ENCODE measurements at regions not wholly inside any gene's neighbourhood (a gene's known extent, or its start where the extent isn't known, plus 50 kb on each side); places are given as distances from the start of the nearest gene placed in this dataset.

- no peak for DNase-seq (ENCODE audit: low spot score)
- Histone ChIP-seq H3K4me3 (no peak overlapping the region), H3K27ac (no peak overlapping the region), H3K9me3 (no peaks in the 10 kb centered on the region), H3K36me3 (no peaks in the 10 kb centered on the region), H3K4me1 (replicated peaks) (no peaks in the 10 kb centered on the region), H3K27me3 (replicated peaks; ENCODE audit: insufficient read depth) (no peaks in the 10 kb centered on the region)
- intact Hi-C loops (cut with DNase I) = no loop called here
- TF ChIP-seq POLR2AphosphoS5 (IDR thresholded peaks at IDR 0.05) = no peak
- WGBS = 68% methylated on average over 4 of the region's 4 CpGs
Observed at GRCh38 chr7:121752706-121753105, 120.3 kb upstream of the PTPRZ1 start.

GRCh38 chr7:121748546-121748945 lies 124.4 kb upstream of the PTPRZ1 start:
- Histone ChIP-seq H3K4me3 (no peak overlapping the region), H3K4me1 (replicated peaks) (no peaks in the 10 kb centered on the region), H3K9me3 (no peaks in the 10 kb centered on the region), H3K36me3 (no peaks in the 10 kb centered on the region), H3K27me3 (replicated peaks; ENCODE audit: insufficient read depth) (no peaks in the 10 kb centered on the region), H3K27ac (no peak overlapping the region)
- TF ChIP-seq POLR2AphosphoS5 (IDR thresholded peaks at IDR 0.05) = no peak
- TF ChIP-seq POLR2A (IDR thresholded peaks at IDR 0.05) = no peak
- TF ChIP-seq, protein P1, sequence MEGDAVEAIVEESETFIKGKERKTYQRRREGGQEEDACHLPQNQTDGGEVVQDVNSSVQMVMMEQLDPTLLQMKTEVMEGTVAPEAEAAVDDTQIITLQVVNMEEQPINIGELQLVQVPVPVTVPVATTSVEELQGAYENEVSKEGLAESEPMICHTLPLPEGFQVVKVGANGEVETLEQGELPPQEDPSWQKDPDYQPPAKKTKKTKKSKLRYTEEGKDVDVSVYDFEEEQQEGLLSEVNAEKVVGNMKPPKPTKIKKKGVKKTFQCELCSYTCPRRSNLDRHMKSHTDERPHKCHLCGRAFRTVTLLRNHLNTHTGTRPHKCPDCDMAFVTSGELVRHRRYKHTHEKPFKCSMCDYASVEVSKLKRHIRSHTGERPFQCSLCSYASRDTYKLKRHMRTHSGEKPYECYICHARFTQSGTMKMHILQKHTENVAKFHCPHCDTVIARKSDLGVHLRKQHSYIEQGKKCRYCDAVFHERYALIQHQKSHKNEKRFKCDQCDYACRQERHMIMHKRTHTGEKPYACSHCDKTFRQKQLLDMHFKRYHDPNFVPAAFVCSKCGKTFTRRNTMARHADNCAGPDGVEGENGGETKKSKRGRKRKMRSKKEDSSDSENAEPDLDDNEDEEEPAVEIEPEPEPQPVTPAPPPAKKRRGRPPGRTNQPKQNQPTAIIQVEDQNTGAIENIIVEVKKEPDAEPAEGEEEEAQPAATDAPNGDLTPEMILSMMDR (IDR thresholded peaks at IDR 0.05) = no peak
- 56% methylated on average over 1 of the region's 1 CpG for WGBS
- intact Hi-C loops (cut with DNase I) = no loop called here
- no peak for DNase-seq (ENCODE audit: low spot score)

DNA sequence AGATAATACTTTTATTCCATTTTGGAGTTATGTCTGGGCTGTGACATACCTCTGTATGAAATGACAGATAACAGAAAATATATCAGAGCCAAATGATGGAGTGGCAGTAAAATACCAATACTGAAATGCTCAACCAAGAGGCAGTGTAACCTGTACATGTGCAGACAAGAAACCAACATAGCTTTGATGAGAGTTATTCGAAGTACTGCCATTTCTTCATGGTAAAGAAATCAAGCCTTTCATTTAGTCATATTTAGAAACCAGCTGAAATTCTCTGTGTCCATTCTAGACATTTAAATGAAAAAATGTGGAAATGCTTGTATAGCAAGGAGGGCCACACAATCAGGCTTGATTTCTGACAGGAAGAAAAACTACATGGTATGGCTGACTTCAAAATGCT lies 127.1 kb upstream of the PTPRZ1 start:
- Histone ChIP-seq H3K36me3 (no peaks in the 10 kb centered on the region), H3K4me1 (replicated peaks) (no peaks in the 10 kb centered on the region), H3K27me3 (replicated peaks; ENCODE audit: insufficient read depth) (no peaks in the 10 kb centered on the region), H3K4me3 (no peak overlapping the region), H3K9me3 (no peaks in the 10 kb centered on the region), H3K27ac (no peak overlapping the region)
- WGBS = 45% methylated on average over 1 of the region's 1 CpG
- DNase-seq (ENCODE audit: low spot score) = no peak
- TF ChIP-seq POLR2A (IDR thresholded peaks at IDR 0.05) (no peak), POLR2AphosphoS5 (IDR thresholded peaks at IDR 0.05) (no peak)
- TF ChIP-seq, protein P1 (IDR thresholded peaks at IDR 0.05) = no peak
- intact Hi-C loops (cut with DNase I) = no loop called here

GRCh38 chr7:121744877-121745276 lies 128.1 kb upstream of the PTPRZ1 start:
- intact Hi-C loops (cut with DNase I) = no loop called here
- no peak overlapping the region for H3K27ac ChIP-seq

DNA sequence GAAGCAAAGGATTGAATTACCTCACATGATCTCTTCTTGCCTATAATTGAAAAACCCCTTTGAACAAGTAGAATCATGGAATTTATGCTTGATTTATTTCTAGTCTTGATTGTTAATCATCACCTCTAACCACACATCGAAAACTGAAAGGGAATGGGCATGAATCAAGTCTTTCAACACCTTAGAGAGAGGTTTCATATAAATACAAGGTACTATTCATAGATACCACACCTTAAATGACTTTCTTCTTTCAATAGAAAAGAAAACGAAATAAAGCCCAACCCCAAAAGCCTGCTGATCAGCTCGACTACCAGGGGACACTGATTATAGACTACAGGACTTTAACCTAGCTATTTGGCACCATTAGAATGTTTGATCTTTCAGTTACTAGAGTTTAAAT lies 128.6 kb upstream of the PTPRZ1 start:
- DNase-seq (ENCODE audit: low spot score) = no peak
- H3K9me3 ChIP-seq = no peaks in the 10 kb centered on the region
- H3K4me1 ChIP-seq (replicated peaks) = no peaks in the 10 kb centered on the region
- no peak overlapping the region for H3K27ac ChIP-seq
- H3K4me3 ChIP-seq = no peak overlapping the region
- no peaks in the 10 kb centered on the region for H3K27me3 ChIP-seq (replicated peaks; ENCODE audit: insufficient read depth)
- H3K36me3 ChIP-seq = no peaks in the 10 kb centered on the region
- 29% methylated on average over 3 of the region's 3 CpGs for WGBS
- intact Hi-C loops (cut with DNase I) = no loop called here
- TF ChIP-seq POLR2AphosphoS5 (IDR thresholded peaks at IDR 0.05) = no peak
- TF ChIP-seq, protein P1 (IDR thresholded peaks at IDR 0.05) = no peak
- TF ChIP-seq POLR2A (IDR thresholded peaks at IDR 0.05) = no peak

More at GRCh38 chr7:121744877-121745276, 128.1 kb upstream of the PTPRZ1 start:
- DNase-seq (ENCODE audit: low spot score) = no peak
- H3K27me3 ChIP-seq (replicated peaks; ENCODE audit: insufficient read depth) = no peaks in the 10 kb centered on the region
- no peaks in the 10 kb centered on the region for H3K36me3 ChIP-seq
- H3K9me3 ChIP-seq = no peaks in the 10 kb centered on the region
- no peaks in the 10 kb centered on the region for H3K4me1 ChIP-seq (replicated peaks)
- WGBS = 61% methylated on average over 2 of the region's 2 CpGs
- H3K4me3 ChIP-seq = no peak overlapping the region
- TF ChIP-seq POLR2AphosphoS5 (IDR thresholded peaks at IDR 0.05) (no peak), POLR2A (IDR thresholded peaks at IDR 0.05) (no peak)
- TF ChIP-seq, protein P1 (IDR thresholded peaks at IDR 0.05) = no peak
